ENCODE measurements at regions not wholly inside any gene's neighbourhood (a gene's known extent, or its start where the extent isn't known, plus 50 kb on each side); places are given as distances from the start of the nearest gene placed in this dataset.

- no peak overlapping the region for H3K4me3 ChIP-seq (replicated peaks; ENCODE audit: insufficient read depth, low read length)
- DNase-seq (ENCODE audit: low read depth in 1 of 2, low spot score in 1 of 2): no peak
- H3K27ac ChIP-seq (replicated peaks): no peak overlapping the region
- H3K27me3 ChIP-seq (ENCODE audit: insufficient read depth, poor library complexity, severe bottlenecking): no peaks in the 10 kb centered on the region
- TF ChIP-seq, protein P1, sequence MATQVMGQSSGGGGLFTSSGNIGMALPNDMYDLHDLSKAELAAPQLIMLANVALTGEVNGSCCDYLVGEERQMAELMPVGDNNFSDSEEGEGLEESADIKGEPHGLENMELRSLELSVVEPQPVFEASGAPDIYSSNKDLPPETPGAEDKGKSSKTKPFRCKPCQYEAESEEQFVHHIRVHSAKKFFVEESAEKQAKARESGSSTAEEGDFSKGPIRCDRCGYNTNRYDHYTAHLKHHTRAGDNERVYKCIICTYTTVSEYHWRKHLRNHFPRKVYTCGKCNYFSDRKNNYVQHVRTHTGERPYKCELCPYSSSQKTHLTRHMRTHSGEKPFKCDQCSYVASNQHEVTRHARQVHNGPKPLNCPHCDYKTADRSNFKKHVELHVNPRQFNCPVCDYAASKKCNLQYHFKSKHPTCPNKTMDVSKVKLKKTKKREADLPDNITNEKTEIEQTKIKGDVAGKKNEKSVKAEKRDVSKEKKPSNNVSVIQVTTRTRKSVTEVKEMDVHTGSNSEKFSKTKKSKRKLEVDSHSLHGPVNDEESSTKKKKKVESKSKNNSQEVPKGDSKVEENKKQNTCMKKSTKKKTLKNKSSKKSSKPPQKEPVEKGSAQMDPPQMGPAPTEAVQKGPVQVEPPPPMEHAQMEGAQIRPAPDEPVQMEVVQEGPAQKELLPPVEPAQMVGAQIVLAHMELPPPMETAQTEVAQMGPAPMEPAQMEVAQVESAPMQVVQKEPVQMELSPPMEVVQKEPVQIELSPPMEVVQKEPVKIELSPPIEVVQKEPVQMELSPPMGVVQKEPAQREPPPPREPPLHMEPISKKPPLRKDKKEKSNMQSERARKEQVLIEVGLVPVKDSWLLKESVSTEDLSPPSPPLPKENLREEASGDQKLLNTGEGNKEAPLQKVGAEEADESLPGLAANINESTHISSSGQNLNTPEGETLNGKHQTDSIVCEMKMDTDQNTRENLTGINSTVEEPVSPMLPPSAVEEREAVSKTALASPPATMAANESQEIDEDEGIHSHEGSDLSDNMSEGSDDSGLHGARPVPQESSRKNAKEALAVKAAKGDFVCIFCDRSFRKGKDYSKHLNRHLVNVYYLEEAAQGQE (IDR thresholded peaks at IDR 0.05; ENCODE audit: insufficient replicate concordance, low read depth): no peak
- TF ChIP-seq POLR2AphosphoS5 (IDR thresholded peaks at IDR 0.05; ENCODE audit: low read depth) (no peak), CTCF (IDR thresholded peaks at IDR 0.05; ENCODE audit: insufficient read depth, low read length) (no peak), GABPA (IDR thresholded peaks at IDR 0.05; ENCODE audit: low read depth) (no peak), SPI1 (IDR thresholded peaks at IDR 0.05; ENCODE audit: borderline replicate concordance, low read depth) (no peak)
These were observed 112.8 kb upstream of the RAB18 start for GRCh38 chr10:27391325-27391724.

- H3K27me3 ChIP-seq (ENCODE audit: insufficient read depth, poor library complexity, severe bottlenecking): no peaks in the 10 kb centered on the region
- DNase-seq (ENCODE audit: low read depth in 1 of 2, low spot score in 1 of 2): no peak
- no peak overlapping the region for H3K4me3 ChIP-seq (replicated peaks; ENCODE audit: insufficient read depth, low read length)
- TF ChIP-seq CTCF (IDR thresholded peaks at IDR 0.05; ENCODE audit: insufficient read depth, low read length) (no peak), GABPA (IDR thresholded peaks at IDR 0.05; ENCODE audit: low read depth) (no peak), SPI1 (IDR thresholded peaks at IDR 0.05; ENCODE audit: borderline replicate concordance, low read depth) (no peak), POLR2AphosphoS5 (IDR thresholded peaks at IDR 0.05; ENCODE audit: low read depth) (no peak)
- TF ChIP-seq, protein P1 (IDR thresholded peaks at IDR 0.05; ENCODE audit: insufficient replicate concordance, low read depth): no peak
- no peak overlapping the region for H3K27ac ChIP-seq (replicated peaks)
These were observed 113.4 kb upstream of the RAB18 start for GRCh38 chr10:27390681-27391080.

DNA sequence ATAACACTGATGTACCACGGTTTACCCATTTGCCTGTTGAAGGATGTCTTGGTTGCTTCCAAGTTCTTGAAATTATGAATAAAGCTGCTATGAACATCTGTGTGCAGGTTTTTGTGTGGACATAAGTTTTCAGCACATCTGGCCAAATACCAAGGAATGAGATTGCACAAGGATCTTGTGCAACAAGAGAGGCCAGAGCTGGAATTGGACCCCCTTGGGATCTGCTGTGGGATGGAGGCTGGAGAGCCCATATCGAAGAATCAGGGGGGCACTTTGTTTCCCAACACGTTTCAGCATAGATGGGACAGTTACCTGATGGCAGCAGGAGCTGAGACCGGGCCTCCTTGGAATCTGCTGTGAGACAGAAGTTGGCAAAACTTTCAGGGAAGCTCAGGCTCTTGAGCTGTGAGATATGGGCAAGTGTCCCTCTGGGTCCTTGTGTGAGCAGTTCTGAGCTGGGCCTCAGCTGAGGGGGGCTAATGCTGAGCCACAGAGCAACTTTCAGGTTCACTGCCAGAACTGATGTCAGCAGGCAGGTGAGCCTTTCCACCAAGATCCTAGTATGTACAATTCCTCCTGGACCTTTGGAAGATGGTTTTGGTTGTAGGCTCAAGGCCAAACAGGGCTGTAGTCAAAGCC, 115.2 kb upstream of the RAB18 start:
- no peak for DNase-seq (ENCODE audit: low read depth in 1 of 2, low spot score in 1 of 2)
- Histone ChIP-seq H3K27ac (replicated peaks) (no peak overlapping the region), H3K4me3 (replicated peaks; ENCODE audit: insufficient read depth, low read length) (no peak overlapping the region), H3K27me3 (ENCODE audit: insufficient read depth, poor library complexity, severe bottlenecking) (no peaks in the 10 kb centered on the region)
- TF ChIP-seq POLR2AphosphoS5 (IDR thresholded peaks at IDR 0.05; ENCODE audit: low read depth): no peak
- no peak for TF ChIP-seq GABPA (IDR thresholded peaks at IDR 0.05; ENCODE audit: low read depth)
- no peak for TF ChIP-seq CTCF (IDR thresholded peaks at IDR 0.05; ENCODE audit: insufficient read depth, low read length)
- TF ChIP-seq, protein P1 (IDR thresholded peaks at IDR 0.05; ENCODE audit: insufficient replicate concordance, low read depth): no peak
- TF ChIP-seq SPI1 (IDR thresholded peaks at IDR 0.05; ENCODE audit: borderline replicate concordance, low read depth): no peak
